Stimulated activated CD8-positive, alpha-beta memory T cell treated with anti-CD3 and anti-CD28 coated beads, Interleukin-4, amount 100 ng/mL, for 24 hours (primary cell): ENCODE measurements at regions not wholly inside any gene's neighbourhood (a gene's known extent, or its start where the extent isn't known, plus 50 kb on each side); places are given as distances from the start of the nearest gene placed in this dataset.

Experiments
- DNase-seq: peaks from one replicate; pipeline ENCODE4 v3.0.0-alpha.2; 2020; ENCODE audit warnings: low read depth

DNA sequence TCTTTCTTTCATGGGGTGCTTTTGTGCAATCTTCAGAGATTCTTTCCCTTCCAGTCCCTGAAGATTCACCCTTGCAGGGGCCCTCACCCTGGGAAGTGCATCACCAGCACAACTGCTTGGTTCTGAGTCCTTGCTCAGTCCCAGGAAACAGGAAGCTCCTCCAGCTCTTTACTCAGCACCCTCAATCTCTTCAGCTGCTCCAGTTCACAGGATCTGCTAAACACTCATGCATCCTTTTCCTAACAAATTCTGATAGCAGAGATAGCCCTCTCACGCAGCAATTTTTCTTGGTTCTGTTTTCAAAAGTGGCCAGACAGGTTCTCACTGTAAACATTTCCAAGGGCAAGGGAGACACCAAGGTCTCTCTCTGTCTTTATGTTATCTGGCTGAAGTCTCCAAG, 823.1 kb downstream of the LIG4 start:
- no peak for DNase-seq

DNA sequence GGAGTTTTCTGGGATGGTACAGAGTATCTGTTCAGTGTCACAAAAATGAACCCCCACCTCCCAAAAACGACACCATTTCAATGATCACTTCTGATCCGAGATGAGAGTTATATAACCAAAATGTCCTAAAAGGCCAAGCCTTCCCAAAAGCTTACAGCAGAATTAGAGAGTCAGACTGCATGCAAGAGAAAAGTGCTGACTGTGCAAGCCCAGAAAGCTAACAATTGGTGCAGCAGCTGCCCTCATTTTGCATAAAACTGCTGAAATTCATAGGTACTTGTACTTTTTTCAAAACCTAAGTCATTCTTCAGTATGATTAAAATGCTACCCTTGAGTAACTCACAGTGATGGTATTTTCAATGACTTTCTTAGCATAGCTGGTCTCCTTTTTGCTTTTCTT, 819.6 kb upstream of the ARGLU1 start:
- DNase-seq: no peak

DNA sequence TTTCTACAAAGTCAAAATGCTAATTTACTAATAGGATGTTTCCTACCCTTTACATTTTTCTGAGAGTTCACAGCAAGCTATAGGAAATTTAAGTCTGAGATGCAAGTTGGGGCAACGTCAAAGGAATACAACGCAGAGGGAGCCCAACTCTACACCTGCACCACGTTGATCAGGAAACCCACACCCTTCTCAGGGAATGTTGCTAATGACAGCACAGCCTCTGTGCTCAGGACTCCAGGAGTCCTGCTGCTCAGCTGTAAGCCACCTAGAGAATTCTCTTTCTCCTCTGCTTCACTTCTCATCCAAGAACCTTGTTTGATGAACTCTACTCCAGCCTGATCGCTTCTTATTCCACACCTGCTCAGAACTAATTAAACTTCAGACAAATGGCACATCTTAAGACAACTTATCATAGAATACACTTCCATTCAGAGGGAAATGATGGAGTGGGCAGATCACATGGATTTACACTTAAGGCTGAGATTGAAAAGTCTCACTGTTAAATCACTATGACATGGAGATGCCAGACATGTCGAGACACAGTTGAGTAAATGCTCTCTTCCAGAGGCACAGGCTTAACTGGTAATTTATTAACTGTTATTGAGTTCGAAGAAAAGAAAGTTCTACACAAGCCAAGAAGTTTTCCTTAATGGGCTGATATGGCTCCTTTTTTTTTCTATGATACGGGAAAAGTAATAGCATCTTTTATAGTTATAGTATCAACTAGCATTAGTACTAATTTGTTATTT, 811.6 kb upstream of the ARGLU1 start:
- no peak for DNase-seq

DNA sequence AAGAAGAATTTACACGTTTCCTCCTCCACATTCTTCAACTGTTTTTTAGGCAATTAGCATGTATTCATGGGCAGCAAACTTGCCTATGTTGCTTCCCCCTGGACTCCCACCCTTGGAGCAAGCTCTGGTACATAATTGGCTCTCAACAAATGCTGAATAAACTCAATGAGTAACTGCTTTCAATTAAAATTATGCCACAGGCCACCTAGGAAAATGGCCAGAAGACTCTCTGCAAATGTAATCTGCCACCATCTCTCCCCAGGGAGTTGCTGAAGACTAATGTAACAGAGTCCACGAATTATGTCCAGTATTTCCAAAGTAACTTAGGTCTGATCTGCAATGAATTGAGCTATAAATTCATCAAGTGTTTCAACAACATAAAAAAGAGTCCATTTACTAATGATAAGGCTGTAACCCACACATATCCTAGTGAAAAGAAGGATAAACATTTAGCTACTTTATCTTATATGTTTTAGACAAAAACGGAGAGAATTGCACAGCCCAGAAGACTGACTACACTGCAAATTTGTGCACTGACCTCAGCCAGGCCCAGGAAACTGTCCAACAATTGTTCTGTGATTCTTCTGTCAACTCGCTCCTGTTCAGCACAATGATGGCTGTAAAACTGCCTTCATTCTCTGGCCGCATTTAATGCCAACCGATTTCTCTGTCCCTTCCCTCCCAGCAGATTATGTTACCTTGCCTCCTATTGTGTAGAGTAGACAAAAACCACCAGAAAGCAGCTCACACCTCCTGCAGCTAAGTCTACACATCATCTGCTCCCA, 808.6 kb upstream of the ARGLU1 start:
- no peak for DNase-seq

DNA sequence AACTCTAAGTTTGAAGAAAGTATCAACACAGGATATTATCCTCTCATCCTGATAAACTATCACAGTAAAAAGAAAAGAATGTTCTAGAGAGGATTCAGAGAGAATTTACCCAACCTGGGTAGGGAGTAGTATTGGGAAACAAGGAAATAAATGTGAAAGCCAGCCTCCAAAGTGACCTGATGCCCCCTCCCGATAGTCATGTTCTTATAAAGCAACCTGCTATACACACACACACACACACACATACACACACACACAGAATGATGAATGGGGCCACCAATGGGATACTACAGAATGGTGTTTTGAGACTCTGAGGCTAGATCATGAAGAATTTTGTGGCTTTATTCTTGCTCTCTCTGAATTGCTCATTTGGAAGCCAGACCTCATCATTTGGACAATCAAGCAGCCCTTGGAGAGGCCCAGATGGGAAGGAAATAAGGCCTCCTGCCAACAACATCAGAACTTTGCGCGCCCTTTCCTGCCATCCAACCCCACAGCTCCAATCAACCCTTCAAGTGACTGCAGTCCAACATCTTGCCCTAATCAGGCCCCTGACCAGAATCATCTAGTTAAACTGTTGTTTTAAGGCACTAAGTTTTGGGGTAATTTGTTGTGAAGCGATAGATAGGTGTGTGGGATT, 807.9 kb upstream of the ARGLU1 start:
- DNase-seq: no peak

DNA sequence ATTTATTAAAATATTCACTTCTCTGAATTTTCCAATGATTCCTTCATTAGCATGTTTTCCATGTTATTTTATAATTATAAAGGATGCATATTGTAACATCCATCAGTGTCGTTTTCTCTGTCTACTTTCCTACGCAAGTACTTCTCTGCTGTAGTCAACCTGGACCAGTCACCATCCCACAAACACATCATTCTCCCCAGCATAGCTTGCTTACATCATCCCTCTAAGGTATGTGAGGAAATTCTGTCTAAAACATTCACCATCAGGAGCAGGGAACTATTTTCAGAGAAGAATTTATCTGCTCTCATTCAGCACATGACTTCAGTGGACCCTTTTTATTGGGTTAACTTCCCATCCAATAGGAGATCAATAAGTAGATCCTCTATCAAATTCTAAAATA, 806.1 kb upstream of the ARGLU1 start:
- no peak for DNase-seq

DNA sequence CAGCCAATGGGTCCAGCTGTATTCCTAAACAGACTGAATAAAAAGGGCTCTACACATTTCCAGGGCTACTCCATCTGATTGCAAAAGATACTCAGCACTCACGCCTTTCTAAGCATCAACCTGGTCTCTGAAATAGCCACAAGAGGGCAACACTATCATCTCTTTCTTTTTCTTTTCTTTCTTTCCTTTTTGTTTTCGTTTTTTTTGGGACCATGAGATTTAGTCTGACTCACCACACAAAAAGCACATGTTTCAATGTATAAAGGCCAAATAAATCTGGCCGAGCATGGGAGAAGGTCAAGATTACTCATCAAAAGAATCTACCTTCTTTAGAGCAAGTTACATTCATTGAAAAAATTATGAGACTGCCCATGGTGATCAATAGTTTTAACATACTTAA, 805.6 kb upstream of the ARGLU1 start:
- DNase-seq: no peak

DNA sequence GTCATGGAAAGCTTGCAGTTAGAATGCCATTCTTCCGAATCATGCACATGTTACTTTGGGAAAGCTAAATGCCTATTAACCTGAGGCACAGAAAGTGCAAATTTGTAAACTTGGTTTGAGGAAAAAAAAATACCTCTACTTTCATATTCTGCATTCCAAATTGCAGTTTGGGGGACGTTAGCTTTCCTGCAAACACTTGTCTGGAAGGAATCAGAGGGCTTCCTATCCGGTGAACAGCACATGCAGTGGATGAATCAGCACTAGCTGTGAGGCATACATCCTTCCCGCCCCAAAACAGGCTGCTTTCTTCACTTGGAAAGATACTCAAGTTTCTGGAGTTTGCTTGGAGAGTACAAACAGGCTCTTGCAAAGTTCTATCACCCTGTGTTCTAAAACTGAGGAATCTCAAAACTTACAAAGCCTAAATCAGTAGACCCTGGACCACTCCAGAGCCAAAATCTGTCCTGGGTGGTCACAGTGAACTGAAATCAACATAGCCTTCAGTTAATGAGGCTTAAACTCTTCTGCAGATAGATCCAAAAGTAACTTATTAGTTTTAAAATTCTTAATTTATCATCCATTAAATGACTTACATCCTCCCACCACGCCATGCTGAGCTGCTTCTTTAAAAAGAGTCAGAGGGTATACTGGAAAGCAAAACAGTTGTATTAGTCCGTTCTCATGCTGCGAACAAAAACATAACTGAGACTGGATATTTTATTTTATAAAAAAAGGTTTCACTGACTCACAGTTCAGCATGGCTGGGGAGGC, 802.3 kb upstream of the ARGLU1 start:
- no peak for DNase-seq

DNA sequence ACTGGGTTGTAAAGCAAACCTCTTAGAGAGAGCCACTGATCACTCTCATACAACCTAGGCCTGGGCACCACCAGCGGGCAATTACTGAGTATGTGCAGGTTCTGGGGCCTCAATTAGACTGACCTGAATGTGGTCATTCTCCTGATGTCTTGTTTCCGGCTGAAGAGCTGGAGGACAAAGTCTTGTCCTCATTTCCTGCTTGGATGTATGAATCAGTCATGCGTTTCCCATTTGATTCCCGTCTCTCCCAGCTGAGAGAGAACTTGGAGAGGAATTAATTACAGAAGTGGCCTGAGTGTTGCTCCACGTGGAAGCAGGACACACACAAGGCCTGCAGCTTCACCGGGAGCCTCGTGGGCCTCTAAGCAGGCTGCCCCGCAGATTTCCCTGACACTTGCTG, 799.3 kb upstream of the ARGLU1 start:
- no peak for DNase-seq

DNA sequence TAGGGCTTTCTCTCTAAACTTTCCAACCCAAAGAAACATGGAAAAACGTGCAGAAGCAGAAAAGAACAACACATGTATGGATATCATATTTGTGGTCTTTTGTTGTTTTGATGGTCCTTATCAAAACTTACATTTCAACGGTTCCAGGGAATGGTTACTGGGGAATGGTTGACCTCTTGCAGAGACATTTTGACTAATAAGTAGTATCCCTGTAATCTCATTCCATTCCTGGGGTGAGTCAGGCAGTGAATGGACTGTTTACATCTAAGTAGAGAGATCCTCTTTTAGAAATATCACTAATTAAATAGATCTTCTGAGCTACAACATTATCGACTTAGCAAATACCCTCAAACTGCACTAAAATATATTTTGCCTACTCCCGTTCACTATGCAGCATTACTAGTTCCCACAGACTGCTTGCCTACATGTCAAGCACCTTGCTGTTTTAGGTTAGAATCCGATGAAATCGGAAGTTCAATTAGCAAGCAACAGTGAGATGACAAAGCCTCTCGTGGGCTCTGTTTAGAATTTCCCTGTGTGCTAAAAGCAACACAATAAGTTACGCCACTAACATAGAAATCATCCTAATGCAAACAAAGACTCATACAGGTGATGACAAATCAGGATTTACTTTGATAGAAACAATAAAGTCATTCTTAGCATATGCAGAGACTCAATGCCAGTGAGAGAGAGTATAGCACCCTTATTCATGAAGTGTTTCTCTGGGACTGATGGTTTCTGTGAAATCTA, 797.7 kb upstream of the ARGLU1 start:
- no peak for DNase-seq

DNA sequence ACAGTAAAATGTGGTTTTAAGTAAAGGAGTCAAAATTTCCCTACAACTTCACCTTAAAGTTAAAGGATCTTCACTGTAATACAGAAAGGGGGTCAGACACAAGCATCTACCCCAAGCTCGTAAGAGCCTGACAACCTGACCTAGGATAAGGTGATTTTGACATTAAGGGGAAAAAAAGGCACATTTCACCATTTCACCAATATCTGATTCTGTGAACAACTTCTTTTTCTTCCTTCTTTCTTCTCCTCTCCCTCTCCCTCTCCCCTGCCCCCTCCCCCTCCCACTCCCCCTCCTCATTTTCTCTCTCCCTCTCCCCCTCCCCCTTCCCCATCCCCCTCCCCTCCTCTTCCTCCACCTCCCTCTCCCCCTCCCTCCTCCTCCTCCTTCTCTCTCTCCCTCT, 796.7 kb upstream of the ARGLU1 start:
- DNase-seq: no peak

DNA sequence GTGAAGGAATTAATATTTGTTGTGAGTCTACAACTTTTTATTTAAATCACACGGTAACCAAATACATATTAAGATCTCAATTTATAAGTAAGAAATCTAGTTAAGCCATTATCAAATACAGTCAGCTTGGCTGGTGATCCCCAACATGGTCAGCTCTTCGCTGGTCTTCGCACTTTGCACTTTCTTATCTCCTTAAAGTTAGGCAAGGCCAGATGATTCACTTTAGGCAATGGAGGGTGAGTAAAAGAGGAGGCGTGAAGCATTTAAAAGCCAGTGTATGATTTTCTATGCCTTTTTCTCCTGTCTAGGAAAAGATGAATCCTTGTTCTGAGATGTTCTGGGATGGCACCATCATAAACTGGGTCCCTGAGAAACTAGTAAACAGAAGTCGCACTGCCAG, 793.7 kb upstream of the ARGLU1 start:
- DNase-seq: no peak

DNA sequence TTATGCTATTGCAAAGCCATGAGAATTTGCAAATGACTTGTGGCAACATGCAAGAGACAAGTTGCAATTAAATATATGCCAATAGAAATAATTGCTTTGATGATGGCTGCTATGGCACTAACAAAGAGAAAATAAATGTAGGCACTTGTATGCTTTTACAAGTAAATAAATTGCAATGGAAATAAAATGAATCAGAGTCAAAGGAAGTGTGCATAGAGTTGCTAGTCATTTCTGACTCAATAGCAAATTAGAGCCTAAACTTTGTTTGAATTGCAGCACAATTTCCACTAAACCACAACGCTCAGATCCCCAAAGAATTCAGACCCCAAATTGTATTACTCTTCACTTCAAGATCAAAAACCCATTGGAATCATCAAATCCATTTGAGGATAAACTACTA, 792.1 kb upstream of the ARGLU1 start:
- DNase-seq: no peak

DNA sequence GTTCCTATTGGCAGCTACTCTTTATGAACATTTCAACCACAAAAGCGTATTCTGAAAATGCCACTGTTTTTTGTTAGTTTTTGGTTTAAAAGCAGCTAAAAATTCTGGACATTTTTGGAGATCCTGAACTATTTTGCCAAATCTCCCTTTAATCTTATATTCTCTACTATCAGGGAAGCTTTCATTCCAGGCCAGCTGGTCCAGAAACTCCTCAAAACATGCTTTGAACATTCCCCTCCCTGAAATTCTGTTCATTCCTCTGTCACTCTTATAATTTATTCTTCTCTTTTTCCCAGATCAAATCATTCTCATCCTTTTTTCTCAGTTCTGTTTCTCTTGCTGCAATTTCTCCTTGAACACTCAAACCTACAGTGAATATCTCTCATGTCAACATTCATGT, 790.9 kb upstream of the ARGLU1 start:
- no peak for DNase-seq

DNA sequence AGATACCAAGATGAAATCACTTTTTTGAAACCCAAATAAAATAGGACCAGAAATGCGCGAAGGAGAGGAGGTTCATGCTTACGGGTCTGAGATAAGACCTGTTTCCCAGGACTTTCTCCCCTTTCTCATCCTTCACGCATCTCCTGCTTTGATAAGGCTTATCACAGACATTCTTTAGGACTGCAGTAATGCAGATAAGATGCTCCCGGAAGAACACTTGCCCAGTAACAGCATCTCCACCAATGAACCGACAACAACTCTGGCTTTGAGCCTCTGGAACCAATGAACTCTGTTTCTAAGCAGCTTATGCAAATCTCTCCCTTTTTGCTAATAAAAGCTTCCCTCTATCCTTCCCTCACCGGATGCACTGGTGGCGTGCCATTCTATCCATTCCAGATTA, 783.4 kb upstream of the ARGLU1 start:
- DNase-seq: no peak

DNA sequence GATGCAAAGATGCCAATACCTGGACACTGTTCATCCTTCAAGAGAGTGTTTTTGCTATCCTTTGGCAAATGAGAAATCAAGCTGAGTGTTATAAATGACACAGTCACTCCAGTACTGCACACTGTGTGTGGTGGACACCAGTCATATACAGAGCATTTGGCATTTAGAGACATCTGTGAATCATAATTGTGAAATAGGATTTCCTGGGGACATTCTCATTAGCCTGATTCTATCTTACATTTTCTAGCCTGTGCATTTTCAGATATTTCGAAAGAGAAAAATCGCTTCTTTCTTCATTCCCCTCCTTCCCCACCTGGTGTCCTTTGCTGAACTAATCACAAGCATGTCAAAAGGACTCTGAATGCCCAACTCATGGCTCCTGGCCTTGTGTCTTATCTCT, 781.0 kb upstream of the ARGLU1 start:
- DNase-seq: no peak

DNA sequence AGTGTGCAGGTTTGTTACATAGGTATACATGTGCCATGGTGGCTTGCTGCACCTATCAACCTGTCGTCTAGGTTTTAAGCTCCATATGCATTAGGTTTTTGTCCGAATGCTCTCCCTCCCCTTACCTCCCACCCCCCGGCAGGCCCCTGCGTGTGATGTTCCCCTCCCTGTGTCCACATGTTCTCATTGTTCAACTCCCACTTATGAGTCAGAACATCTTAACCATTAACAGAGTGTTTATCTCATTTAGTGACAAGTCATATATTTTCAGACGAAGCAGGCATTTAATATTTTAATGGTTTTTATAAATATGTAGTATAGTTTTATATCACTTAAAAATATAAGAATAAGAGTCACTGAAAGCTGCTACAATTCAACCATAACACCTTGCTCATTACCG, 780.5 kb upstream of the ARGLU1 start:
- no peak for DNase-seq

DNA sequence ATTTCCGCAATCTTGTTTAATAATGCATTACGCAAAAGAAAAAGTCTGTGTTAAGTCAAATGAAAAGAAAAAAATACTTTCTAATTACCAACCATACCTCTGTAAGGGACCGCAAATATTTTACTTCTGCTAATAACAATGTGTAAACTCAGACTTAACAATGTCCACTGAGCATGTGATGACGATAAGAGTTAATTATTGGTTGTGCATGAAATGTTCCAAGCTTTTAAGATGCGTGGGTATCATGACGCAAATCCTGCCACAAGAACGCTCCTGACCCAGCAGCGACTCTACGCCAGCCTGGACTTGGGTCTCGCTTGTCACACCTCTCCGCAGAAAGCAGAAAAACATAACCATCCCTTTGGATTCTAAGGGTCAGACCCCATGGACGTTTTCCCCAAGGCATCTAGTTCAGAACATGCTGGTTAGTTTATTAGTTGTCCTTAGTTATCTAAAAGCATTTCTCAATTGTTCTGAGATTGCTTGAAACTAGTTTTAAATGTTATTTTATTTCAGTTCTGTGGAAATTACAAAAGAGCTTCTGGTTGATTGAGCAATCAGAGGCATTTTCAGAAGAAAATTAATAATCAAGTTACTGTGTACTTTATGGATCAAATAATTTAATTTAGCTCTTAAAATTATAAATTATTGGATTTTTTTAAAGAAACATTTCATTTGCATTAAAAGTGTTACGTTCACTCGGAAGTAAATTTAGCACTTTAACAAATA, 779.9 kb upstream of the ARGLU1 start:
- no peak for DNase-seq

DNA sequence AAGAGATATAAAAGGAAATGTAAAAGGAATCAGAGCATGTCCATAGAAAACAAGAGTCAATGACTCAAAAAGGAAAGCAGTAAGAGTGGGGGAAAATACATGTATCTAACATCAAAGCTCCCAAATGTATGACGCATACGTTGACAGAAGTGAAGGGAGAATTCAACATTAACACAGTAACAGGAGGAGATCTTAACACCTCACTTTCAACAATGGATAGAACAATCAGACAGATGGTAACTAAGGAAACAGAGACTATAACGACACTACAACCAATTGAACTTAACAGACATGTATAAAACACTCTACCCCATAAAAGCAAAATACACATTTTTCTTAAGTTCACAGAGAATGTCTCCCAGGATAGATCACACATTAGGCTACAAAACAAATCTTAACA, 774.8 kb upstream of the ARGLU1 start:
- DNase-seq: no peak

DNA sequence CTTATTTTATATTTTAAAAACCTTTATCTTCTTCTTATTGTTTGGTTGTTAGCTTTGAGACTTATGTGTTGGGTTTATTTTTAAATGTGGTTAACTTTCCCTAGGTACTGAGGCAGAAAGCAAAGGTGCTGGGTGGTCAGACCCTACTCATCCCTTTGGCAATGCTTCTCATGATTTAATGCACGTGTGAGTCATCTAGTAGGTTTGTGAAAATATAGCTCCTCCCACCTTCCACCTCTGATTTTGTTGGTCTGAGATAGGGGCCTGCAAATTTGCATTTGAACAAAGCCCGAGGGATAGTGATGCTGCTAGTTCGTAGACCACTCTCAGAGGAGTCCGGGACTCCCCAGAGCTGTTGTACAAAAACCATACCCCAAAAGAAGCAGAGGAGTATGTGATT, 771.3 kb upstream of the ARGLU1 start:
- no peak for DNase-seq

DNA sequence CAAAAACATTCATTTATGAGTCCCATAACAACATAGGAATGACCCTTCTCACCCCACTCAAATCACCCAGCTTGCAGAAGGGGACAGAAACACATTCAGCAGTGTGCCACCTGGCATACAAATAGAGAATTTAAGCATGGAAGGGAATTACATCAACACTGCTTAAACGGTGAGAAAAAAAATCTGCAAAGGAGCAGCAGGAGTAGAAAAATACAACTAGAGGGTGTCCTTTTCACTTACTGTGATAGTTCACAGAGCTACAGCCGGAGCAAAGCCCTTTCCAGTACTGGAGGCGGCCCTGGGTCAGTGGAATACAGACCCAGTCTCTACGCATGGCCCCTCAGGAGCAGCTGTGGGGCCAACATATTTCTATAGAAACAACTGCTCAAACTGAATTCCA, 764.3 kb upstream of the ARGLU1 start:
- DNase-seq: no peak
